DND-41 (cell line): ENCODE measurements at regions not wholly inside any gene's neighbourhood (a gene's known extent, or its start where the extent isn't known, plus 50 kb on each side); places are given as distances from the start of the nearest gene placed in this dataset.

ENCODE experiments used
- ATAC-seq: fragments of 200-7000 bp; cut with Tn5 transposase; 3 replicates; pipeline ENCODE4 v1.9.1; 2021; ENCODE audit warnings: low read depth; ENCODE audit not compliant: insufficient read depth
- DNase-seq: peaks from one replicate; pipeline ENCODE4 v3.0.0-alpha.2; 2020
- H2AFZ ChIP-seq: 2 replicates; pipeline ENCODE4 v1.6.0; 2012; ENCODE audit warnings: low read depth, low read length
- H3K27ac ChIP-seq: 2 replicates; pipeline ENCODE4 v1.5.1; 2012; ENCODE audit warnings: low read length, inconsistent platforms
- H3K27me3 ChIP-seq: fragments of 200-600 bp; sonication (generic); 2 replicates; pipeline ENCODE4 v1.6.0; 2012; ENCODE audit warnings: low read length, mild to moderate bottlenecking, inconsistent platforms; ENCODE audit not compliant: insufficient read depth, poor library complexity
- H3K36me3 ChIP-seq: 2 replicates; pipeline ENCODE4 v1.5.1; 2012; ENCODE audit warnings: low read length, inconsistent platforms; ENCODE audit not compliant: insufficient read depth
- H3K4me1 ChIP-seq: 2 replicates; pipeline ENCODE4 v1.5.1; 2012; ENCODE audit warnings: mild to moderate bottlenecking, low read length; ENCODE audit not compliant: insufficient read depth
- H3K4me2 ChIP-seq: 2 replicates; pipeline ENCODE4 v1.6.0; 2012; ENCODE audit warnings: mild to moderate bottlenecking, moderate library complexity, low read length, inconsistent platforms; ENCODE audit not compliant: insufficient read depth
- H3K4me3 ChIP-seq, 2 experiments: fragments of 200-600 bp in 1 of 2; shearing (Covaris generic) in 1 of 2; 2 replicates each; pipeline ENCODE4 v1.5.1; 2012 to 2016; ENCODE audit warnings: inconsistent platforms in 2 of 2, low read length in 2 of 2, mild to moderate bottlenecking in 2 of 2, low read depth in 1 of 2, moderate library complexity in 1 of 2
- H3K79me2 ChIP-seq: 2 replicates; pipeline ENCODE4 v1.6.0; 2012; ENCODE audit warnings: low read length, inconsistent platforms; ENCODE audit not compliant: insufficient read depth
- H3K9ac ChIP-seq: 2 replicates; pipeline ENCODE4 v1.6.0; 2012; ENCODE audit warnings: low read depth, mild to moderate bottlenecking, inconsistent platforms, low read length, moderate library complexity
- H3K9me3 ChIP-seq: 2 replicates; pipeline ENCODE4 v1.5.1; 2012; ENCODE audit warnings: low read length, moderate library complexity, mild to moderate bottlenecking, inconsistent platforms; ENCODE audit not compliant: insufficient read depth, severe bottlenecking
- H4K20me1 ChIP-seq: 2 replicates; pipeline ENCODE4 v1.6.0; 2012; ENCODE audit warnings: low read length; ENCODE audit not compliant: insufficient read depth
- EZH2 ChIP-seq: IDR thresholded peaks from 3 replicates; pipeline ENCODE4 v1.6.1; 2012; ENCODE audit warnings: borderline replicate concordance, low read depth, mild to moderate bottlenecking, moderate library complexity, low read length, inconsistent platforms; ENCODE audit not compliant: severe bottlenecking
- TF ChIP-seq, protein P1 (sequence below): IDR thresholded peaks from 2 replicates; pipeline ENCODE4 v1.5.1; 2012; ENCODE audit warnings: borderline replicate concordance, low read length, moderate library complexity, mild to moderate bottlenecking; ENCODE audit not compliant: poor library complexity, severe bottlenecking; ENCODE audit errors: extremely low read depth

DNA sequence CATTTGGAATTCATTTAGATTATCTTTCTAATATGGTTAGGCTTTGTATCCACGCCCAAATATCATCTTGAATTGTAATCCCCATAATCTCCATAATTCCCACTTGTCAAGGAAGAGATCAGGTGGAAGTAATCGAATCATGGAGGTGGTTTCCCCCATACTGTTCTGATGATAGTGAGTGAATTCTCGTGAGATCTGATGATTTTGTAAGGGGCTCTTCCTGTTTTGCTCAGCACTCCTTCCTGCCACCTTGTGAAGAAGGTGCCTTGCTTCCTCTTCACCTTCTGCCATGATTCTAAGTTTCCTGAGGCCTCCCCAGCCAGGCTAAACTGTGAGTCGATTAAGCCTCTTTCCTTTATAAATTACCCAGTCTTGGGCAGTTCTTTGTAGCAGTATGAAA, 527.5 kb upstream of the ARRDC3 start:
- H3K4me3 ChIP-seq, result no peak overlapping the region
- H3K9ac ChIP-seq, result no peak overlapping the region
- H2AFZ ChIP-seq, result no peak overlapping the region
- H3K9me3 ChIP-seq, result no peaks in the 10 kb centered on the region
- no peaks in the 10 kb centered on the region for H4K20me1 ChIP-seq
- TF ChIP-seq, protein P1, sequence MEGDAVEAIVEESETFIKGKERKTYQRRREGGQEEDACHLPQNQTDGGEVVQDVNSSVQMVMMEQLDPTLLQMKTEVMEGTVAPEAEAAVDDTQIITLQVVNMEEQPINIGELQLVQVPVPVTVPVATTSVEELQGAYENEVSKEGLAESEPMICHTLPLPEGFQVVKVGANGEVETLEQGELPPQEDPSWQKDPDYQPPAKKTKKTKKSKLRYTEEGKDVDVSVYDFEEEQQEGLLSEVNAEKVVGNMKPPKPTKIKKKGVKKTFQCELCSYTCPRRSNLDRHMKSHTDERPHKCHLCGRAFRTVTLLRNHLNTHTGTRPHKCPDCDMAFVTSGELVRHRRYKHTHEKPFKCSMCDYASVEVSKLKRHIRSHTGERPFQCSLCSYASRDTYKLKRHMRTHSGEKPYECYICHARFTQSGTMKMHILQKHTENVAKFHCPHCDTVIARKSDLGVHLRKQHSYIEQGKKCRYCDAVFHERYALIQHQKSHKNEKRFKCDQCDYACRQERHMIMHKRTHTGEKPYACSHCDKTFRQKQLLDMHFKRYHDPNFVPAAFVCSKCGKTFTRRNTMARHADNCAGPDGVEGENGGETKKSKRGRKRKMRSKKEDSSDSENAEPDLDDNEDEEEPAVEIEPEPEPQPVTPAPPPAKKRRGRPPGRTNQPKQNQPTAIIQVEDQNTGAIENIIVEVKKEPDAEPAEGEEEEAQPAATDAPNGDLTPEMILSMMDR, result no peak
- TF ChIP-seq EZH2, result no peak
- H3K27ac ChIP-seq, result no peak overlapping the region
- no peak for ATAC-seq
- no peak for DNase-seq
- no peak overlapping the region for H3K4me2 ChIP-seq
- H3K27me3 ChIP-seq, result no peaks in the 10 kb centered on the region
- H3K4me1 ChIP-seq, result no peaks in the 10 kb centered on the region
- H3K79me2 ChIP-seq, result no peaks in the 10 kb centered on the region
- H3K36me3 ChIP-seq, result no peaks in the 10 kb centered on the region

DNA sequence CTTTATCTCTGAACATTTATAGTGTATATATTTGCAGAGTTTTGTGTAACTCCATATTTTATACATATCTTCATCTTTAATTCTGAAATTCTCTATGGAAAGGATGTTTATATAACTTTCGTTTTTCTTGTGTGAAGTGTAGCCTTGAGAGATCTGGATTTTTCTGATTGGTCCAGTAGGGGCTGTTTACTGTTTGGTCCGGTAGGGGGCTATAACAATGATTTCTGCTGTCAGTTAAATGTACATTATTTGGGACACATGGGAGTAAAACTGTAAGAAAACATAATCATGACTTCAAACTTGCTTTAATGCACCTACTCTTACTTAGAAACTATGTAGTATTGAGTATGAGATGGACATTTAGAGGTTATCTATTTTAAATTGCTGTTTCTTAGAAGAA, 527.1 kb upstream of the ARRDC3 start:
- no peaks in the 10 kb centered on the region for H4K20me1 ChIP-seq
- H3K4me2 ChIP-seq, result no peak overlapping the region
- H3K9ac ChIP-seq, result no peak overlapping the region
- ATAC-seq, result no peak
- no peaks in the 10 kb centered on the region for H3K4me1 ChIP-seq
- no peak for DNase-seq
- no peaks in the 10 kb centered on the region for H3K79me2 ChIP-seq
- no peak overlapping the region for H3K4me3 ChIP-seq
- TF ChIP-seq, protein P1, result no peak
- no peak for TF ChIP-seq EZH2
- no peaks in the 10 kb centered on the region for H3K9me3 ChIP-seq
- H3K36me3 ChIP-seq, result no peaks in the 10 kb centered on the region
- no peak overlapping the region for H3K27ac ChIP-seq
- H3K27me3 ChIP-seq, result no peaks in the 10 kb centered on the region
- H2AFZ ChIP-seq, result no peak overlapping the region

- no peaks in the 10 kb centered on the region for H3K36me3 ChIP-seq
- no peak overlapping the region for H3K4me2 ChIP-seq
- no peak overlapping the region for H2AFZ ChIP-seq
- H3K9ac ChIP-seq, result no peak overlapping the region
- no peak overlapping the region for H3K4me3 ChIP-seq
- ATAC-seq, result no peak
- no peaks in the 10 kb centered on the region for H3K9me3 ChIP-seq
- no peaks in the 10 kb centered on the region for H3K4me1 ChIP-seq
- H3K27me3 ChIP-seq, result no peaks in the 10 kb centered on the region
- H3K27ac ChIP-seq, result no peak overlapping the region
- no peak for TF ChIP-seq EZH2
- TF ChIP-seq, protein P1, result no peak
- H3K79me2 ChIP-seq, result no peaks in the 10 kb centered on the region
- H4K20me1 ChIP-seq, result no peaks in the 10 kb centered on the region
- no peak for DNase-seq
Measured at GRCh38 chr5:91906494-91906893, 523.4 kb upstream of the ARRDC3 start.

DNA sequence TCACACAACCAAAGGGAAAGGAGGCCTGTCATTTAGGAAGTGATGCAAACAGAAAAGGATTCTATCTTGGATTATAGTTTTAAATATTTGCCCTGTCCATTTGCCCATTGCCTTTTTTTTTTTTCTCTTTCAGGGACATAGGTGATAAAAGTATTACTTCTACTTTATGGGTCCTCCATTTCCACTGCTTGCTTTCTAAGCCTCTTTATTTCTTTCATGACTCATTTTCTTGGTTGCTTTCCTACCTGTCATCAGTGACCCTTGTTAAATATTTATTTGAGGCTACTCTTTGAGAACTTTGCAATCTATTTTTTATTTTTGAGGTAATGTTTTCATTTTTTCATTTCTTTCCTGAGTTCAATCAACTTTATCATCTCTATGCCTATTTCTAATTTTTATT, 522.9 kb upstream of the ARRDC3 start:
- Histone ChIP-seq H3K79me2 (no peaks in the 10 kb centered on the region), H3K27ac (no peak overlapping the region), H3K4me1 (no peaks in the 10 kb centered on the region), H4K20me1 (no peaks in the 10 kb centered on the region), H3K9ac (no peak overlapping the region), H3K36me3 (no peaks in the 10 kb centered on the region), H2AFZ (no peak overlapping the region), H3K27me3 (no peaks in the 10 kb centered on the region), H3K4me2 (no peak overlapping the region), H3K9me3 (no peaks in the 10 kb centered on the region), H3K4me3 (no peak overlapping the region)
- no peak for DNase-seq
- no peak for ATAC-seq
- TF ChIP-seq, protein P1, result no peak
- no peak for TF ChIP-seq EZH2
